HepG2 (cell line): ENCODE measurements at regions not wholly inside any gene's neighbourhood (a gene's known extent, or its start where the extent isn't known, plus 50 kb on each side); places are given as distances from the start of the nearest gene placed in this dataset.

ENCODE experiments used
- CTCF ChIP-seq: sonication (generic); formaldehyde crosslinking; IDR thresholded peaks from 2 replicates; pipeline ENCODE4 v1.5.0; 2020; ENCODE audit warnings: mild to moderate bottlenecking, missing genetic modification reagents, moderate library complexity
- ETV5 ChIP-seq: IDR thresholded peaks from 2 replicates; pipeline ENCODE4 v1.6.1; 2018; ENCODE audit warnings: missing biosample characterization, missing genetic modification reagents, inconsistent platforms, borderline replicate concordance
- MYC ChIP-seq: sonication (generic); formaldehyde crosslinking; IDR thresholded peaks from 2 replicates; pipeline ENCODE4 v1.9.0; 2021; ENCODE audit warnings: missing genetic modification reagents, borderline replicate concordance
- NFIC ChIP-seq: IDR thresholded peaks from 2 replicates; pipeline ENCODE4 v1.6.1; 2012; ENCODE audit warnings: mild to moderate bottlenecking, low read length, inconsistent platforms
- NR2F6 ChIP-seq, 2 experiments: IDR thresholded peaks; 2 replicates each; pipeline ENCODE4 v1.6.1; 2016; ENCODE audit warnings: antibody characterized with exemption in 1 of 2, mild to moderate bottlenecking in 1 of 2
- PRDM10 ChIP-seq: sonication (generic); formaldehyde crosslinking; IDR thresholded peaks from 2 replicates; pipeline ENCODE4 v1.4.0; 2020; ENCODE audit warnings: low read depth, missing genetic modification reagents
- ZNF782 ChIP-seq: sonication (generic); formaldehyde crosslinking; IDR thresholded peaks from 2 replicates; pipeline ENCODE4 v1.4.0; 2020; ENCODE audit warnings: missing genetic modification reagents, mild to moderate bottlenecking, borderline replicate concordance

- no peak for TF ChIP-seq CTCF
- no peak for TF ChIP-seq PRDM10 (CRISPR knock-in tag)
- no peak for TF ChIP-seq ZNF782
- TF ChIP-seq NFIC, result no peak
- TF ChIP-seq ETV5, result no peak
- TF ChIP-seq MYC (CRISPR knock-in tag), result no peak
- TF ChIP-seq NR2F6 (IDR thresholded peaks at IDR 0.05), result no peak
- TF ChIP-seq NR2F6 (CRISPR knock-in tag; IDR thresholded peaks at IDR 0.05), result no peak
Observed at GRCh38 chr3:24686808-24687207, 192.2 kb upstream of the THRB start.
